HepG2 (cell line): ENCODE measurements at regions not wholly inside any gene's neighbourhood (a gene's known extent, or its start where the extent isn't known, plus 50 kb on each side); places are given as distances from the start of the nearest gene placed in this dataset.

Source experiments
- ATAC-seq: fragments of 200-7000 bp; cut with Tn5 transposase; 3 replicates; pipeline ENCODE4 v1.9.1; 2020; ENCODE audit warnings: mild to moderate bottlenecking, moderate library complexity
- BruUV-seq: library from RNA; stranded (reverse); fragments of 400-500 nt; replicated peaks from 2 replicates; lab custom pipeline; 2021; lab: Mats Ljungman, UMichigan
- CTCF ChIA-PET: fragments of 300-600 bp; formaldehyde crosslinking; extraction: SDS; loops from one replicate; lab custom pipeline; 2021; ENCODE audit warnings: low total read pairs, inconsistent platforms, low intra/inter-chr PET ratio; lab: Yijun Ruan, JAX
- POLR2A ChIA-PET: fragments of 350-600 bp; sonication (Branson Sonifier 250); formaldehyde crosslinking; loops from one replicate; lab custom pipeline; 2020; ENCODE audit warnings: antibody characterized with exemption, inconsistent platforms; lab: Yijun Ruan, JAX
- DNase-seq: peaks from one replicate; pipeline ENCODE4 v3.0.0-alpha.2; 2015; ENCODE audit warnings: low spot score
- FAIRE-seq: peaks from 3 replicates; lab custom pipeline; 2011; peaks lifted over from hg19 to GRCh38; lab: Jason Lieb, UNC
- H2AFZ ChIP-seq: one replicate; pipeline ENCODE4 v1.6.1; 2011; ENCODE audit warnings: low read length, inconsistent platforms
- H3K27ac ChIP-seq: fragments of 300-600 bp; 3 replicates; pipeline ENCODE4 v1.8.0; 2011; ENCODE audit warnings: mixed run types, mild to moderate bottlenecking, mixed read lengths, low read length, inconsistent platforms; ENCODE audit not compliant: insufficient read depth; ENCODE audit errors: extremely low read length
- H3K27me3 ChIP-seq, 2 experiments: fragments of 200-600 bp in 1 of 2; 2 replicates in 1 of 2; 3 replicates in 1 of 2; pipeline versions ENCODE4 v1.6.0 to v1.8.0; 2011; ENCODE audit warnings: low read length in 2 of 2, mild to moderate bottlenecking in 2 of 2, moderate library complexity in 2 of 2, inconsistent platforms in 1 of 2; ENCODE audit not compliant: insufficient read depth in 2 of 2, control insufficient read depth in 1 of 2
- H3K36me3 ChIP-seq, 2 experiments: fragments of 200-600 bp in 1 of 2; replicated peaks in 1 of 2; 2 replicates in 1 of 2; 3 replicates in 1 of 2; pipeline versions ENCODE4 v1.5.1 to v1.8.0; 2011; ENCODE audit warnings: low read length in 2 of 2, inconsistent platforms in 1 of 2; ENCODE audit not compliant: insufficient read depth in 2 of 2, control insufficient read depth in 1 of 2
- H3K4me1 ChIP-seq: 2 replicates; pipeline ENCODE4 v1.5.1; 2012; ENCODE audit warnings: low read length, inconsistent platforms; ENCODE audit not compliant: insufficient read depth
- H3K4me2 ChIP-seq: 2 replicates; pipeline ENCODE4 v1.6.0; 2011; ENCODE audit warnings: low read depth, low read length, inconsistent platforms
- H3K4me3 ChIP-seq, 3 experiments: fragments of 200-600 bp in 1 of 3; sonication (generic), shearing (Covaris generic) in 1 of 3; replicated peaks in 1 of 3; 2 replicates each; pipeline ENCODE4 v1.5.1; 2011 to 2016; ENCODE audit warnings: low read length in 3 of 3, inconsistent platforms in 2 of 3, low read depth in 2 of 3, mild to moderate bottlenecking in 2 of 3, control low read depth in 1 of 3, mixed read lengths in 1 of 3; ENCODE audit not compliant: insufficient read depth in 1 of 3
- H3K79me2 ChIP-seq: one replicate; pipeline ENCODE4 v1.6.1; 2011; ENCODE audit warnings: low read length, inconsistent platforms; ENCODE audit not compliant: insufficient read depth
- H3K9ac ChIP-seq: 2 replicates; pipeline ENCODE4 v1.6.0; 2011; ENCODE audit warnings: mild to moderate bottlenecking, low read depth, low read length, inconsistent platforms; ENCODE audit not compliant: insufficient read depth
- H3K9me3 ChIP-seq: 2 replicates; pipeline ENCODE4 v1.5.1; 2012; ENCODE audit warnings: mild to moderate bottlenecking, low read length
- H4K20me1 ChIP-seq: 2 replicates; pipeline ENCODE4 v1.6.0; 2011; ENCODE audit warnings: inconsistent platforms, mild to moderate bottlenecking, low read length, moderate library complexity; ENCODE audit not compliant: insufficient read depth
- ARNT2 ChIP-seq: sonication (generic); formaldehyde crosslinking; IDR thresholded peaks from 2 replicates; pipeline ENCODE4 v1.8.0; 2022; ENCODE audit warnings: mild to moderate bottlenecking, low read depth, missing genetic modification reagents, moderate library complexity
- ATF4 ChIP-seq, 2 experiments: fragments of 450-650 bp in 1 of 2; sonication (generic) in 1 of 2; formaldehyde crosslinking; IDR thresholded peaks; 2 replicates each; pipeline versions ENCODE4 v1.5.0 to v1.8.0; 2020 to 2022; ENCODE audit warnings: mild to moderate bottlenecking in 1 of 2, missing genetic modification reagents in 1 of 2
- HMG20B ChIP-seq: conservative IDR thresholded peaks from 2 replicates; pipeline ENCODE4 v1.6.1; 2016; ENCODE audit warnings: missing genetic modification reagents, missing compliant biosample characterization
- HOXA5 ChIP-seq: sonication (generic); formaldehyde crosslinking; IDR thresholded peaks from 2 replicates; pipeline ENCODE4 v1.4.0; 2020; ENCODE audit warnings: missing genetic modification reagents
- IKZF1 ChIP-seq: fragments of 450-650 bp; IDR thresholded peaks from 2 replicates; pipeline ENCODE4 v1.7.1; 2016
- NFE2 ChIP-seq: sonication (generic); formaldehyde crosslinking; IDR thresholded peaks from 2 replicates; pipeline ENCODE4 v1.4.0; 2020; ENCODE audit warnings: missing genetic modification reagents
- SP4 ChIP-seq: sonication (generic); formaldehyde crosslinking; IDR thresholded peaks from 2 replicates; pipeline ENCODE4 v1.8.1; 2023; ENCODE audit warnings: mild to moderate bottlenecking, missing genetic modification reagents
- TCF12 ChIP-seq, 2 experiments: fragments of 450-650 bp in 1 of 2; sonication (generic) in 1 of 2; formaldehyde crosslinking in 1 of 2; IDR thresholded peaks; 2 replicates each; pipeline versions ENCODE4 v1.6.1 to v1.8.0; 2017 to 2022; ENCODE audit warnings: antibody characterized with exemption in 1 of 2, mild to moderate bottlenecking in 1 of 2, missing genetic modification reagents in 1 of 2, moderate library complexity in 1 of 2
- ZMYM3 ChIP-seq: sonication (generic); formaldehyde crosslinking; IDR thresholded peaks from 2 replicates; pipeline ENCODE4 v1.5.1; 2020; ENCODE audit warnings: mild to moderate bottlenecking, missing genetic modification reagents
- ZNF232 ChIP-seq: sonication (generic); formaldehyde crosslinking; IDR thresholded peaks from 2 replicates; pipeline ENCODE4 v1.4.0; 2020; ENCODE audit warnings: missing genetic modification reagents, borderline replicate concordance
- ZNF382 ChIP-seq: sonication (generic); formaldehyde crosslinking; IDR thresholded peaks from 2 replicates; pipeline ENCODE4 v1.5.0; 2020; ENCODE audit warnings: missing genetic modification reagents, mild to moderate bottlenecking, borderline replicate concordance
- ZNF558 ChIP-seq: sonication (generic); formaldehyde crosslinking; IDR thresholded peaks from 2 replicates; pipeline ENCODE4 v1.9.0; 2022; ENCODE audit warnings: mild to moderate bottlenecking, missing genetic modification reagents, borderline replicate concordance
- ZNF772 ChIP-seq: sonication (generic); formaldehyde crosslinking; IDR thresholded peaks from 2 replicates; pipeline ENCODE4 v1.5.0; 2020; ENCODE audit warnings: mild to moderate bottlenecking, missing genetic modification reagents
- ZNF777 ChIP-seq: sonication (generic); formaldehyde crosslinking; IDR thresholded peaks from 2 replicates; pipeline ENCODE4 v1.4.0; 2020; ENCODE audit warnings: missing genetic modification reagents
- ZSCAN25 ChIP-seq: sonication (generic); formaldehyde crosslinking; IDR thresholded peaks from 2 replicates; pipeline ENCODE4 v1.8.0; 2022; ENCODE audit warnings: mild to moderate bottlenecking, missing genetic modification reagents
- WGBS: methylation state at CpG from one replicate; pipeline ENCODE4 v1.1.6; 2017; ENCODE audit warnings: low lambda C conversion rate; 5-methylcytosine and 5-hydroxymethylcytosine counted together
- in situ Hi-C: cut with HindIII; loops from 2 replicates; pipeline ENCODE4 v1.10.0; 2017; ENCODE audit warnings: low pct_unique_long_range_greater_than_20kb; ENCODE audit not compliant: extremely low pct_ligation_motif_present
- intact Hi-C: fragments of 100-400 bp; cut with micrococcal nuclease; formaldehyde crosslinking; loops from one replicate; pipeline ENCODE4 v1.10.0; 2022; ENCODE audit not compliant: unreplicated experiment

GRCh38 chr5:29462241-29462640, 1731.2 kb upstream of the CDH6 start:
- no peak for FAIRE-seq
- no peak for ATAC-seq
- DNase-seq = no peak
- BruUV-seq = no TSS peak
- Histone ChIP-seq H3K79me2 (no peaks in the 10 kb centered on the region), H3K4me2 (no peak overlapping the region), H3K9ac (no peak overlapping the region), H3K36me3 (no peaks in the 10 kb centered on the region), H4K20me1 (no peaks in the 10 kb centered on the region), H3K27me3 (no peaks in the 10 kb centered on the region; a peak in 1 of 5 replicates), H3K27ac (no peak overlapping the region), H3K4me1 (no peaks in the 10 kb centered on the region), H3K4me3 (no peak overlapping the region), H3K9me3 (no peaks in the 10 kb centered on the region), H2AFZ (no peak overlapping the region)
- TF ChIP-seq HOXA5 (no peak), ZMYM3 (CRISPR knock-in tag) (no peak), ZNF772 (CRISPR knock-in tag) (no peak), ZSCAN25 (CRISPR knock-in tag) (no peak), HMG20B (CRISPR knock-in tag) (no peak), ZNF558 (no peak), ZNF777 (CRISPR knock-in tag) (no peak), TCF12 (IDR thresholded peaks at IDR 0.05) (no peak), TCF12 (CRISPR knock-in tag; IDR thresholded peaks at IDR 0.05) (no peak), SP4 (no peak), ZNF232 (no peak), NFE2 (no peak), ZNF382 (CRISPR knock-in tag) (no peak), ARNT2 (CRISPR knock-in tag) (no peak), IKZF1 (no peak), ATF4 (CRISPR knock-in tag; IDR thresholded peaks at IDR 0.05) (no peak)
- 58% methylated on average over 5 of the region's 5 CpGs for WGBS
- CTCF ChIA-PET = no interaction called here
- intact Hi-C loops (no loop called here), in situ Hi-C loops (no loop called here)
- POLR2A ChIA-PET = no interaction called here
